ENCODE measurements at regions not wholly inside any gene's neighbourhood (a gene's known extent, or its start where the extent isn't known, plus 50 kb on each side); places are given as distances from the start of the nearest gene placed in this dataset.

DNA sequence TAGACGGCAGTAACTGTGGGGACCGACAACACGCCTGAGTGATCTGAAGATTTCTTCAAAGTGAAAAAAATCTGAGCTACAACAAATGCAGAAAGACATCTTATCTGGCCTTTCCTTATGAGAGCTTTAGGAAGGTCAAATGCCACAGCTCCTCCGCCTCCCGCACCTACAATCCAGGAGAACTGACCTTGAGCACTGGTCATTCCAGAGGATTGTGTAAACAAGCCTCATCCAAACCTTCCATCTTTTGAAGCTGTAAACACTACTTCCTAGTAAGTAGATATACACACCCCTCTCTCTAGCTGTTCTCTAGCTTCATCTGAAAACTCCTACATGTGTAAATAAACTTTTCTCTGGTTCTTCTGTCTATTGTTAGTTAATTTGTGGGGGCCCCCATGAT lies 76.9 kb downstream of the CD24 start:
- no peak for DNase-seq
- Mint-ChIP-seq H3K4me3 (no peak overlapping the region), H3K27ac (no peak overlapping the region), H3K4me1 (ENCODE audit: low read depth) (no peaks in the 10 kb centered on the region), H3K9me3 (ENCODE audit: insufficient read depth) (no peaks in the 10 kb centered on the region), H3K27me3 (ENCODE audit: low read depth) (peaks cover 12% of the 10 kb centered on the region), H3K36me3 (ENCODE audit: low read depth) (no peaks in the 10 kb centered on the region)
- no peak for ATAC-seq
- CTCF ChIA-PET = no interaction called here
- POLR2A ChIA-PET = no interaction called here

DNA sequence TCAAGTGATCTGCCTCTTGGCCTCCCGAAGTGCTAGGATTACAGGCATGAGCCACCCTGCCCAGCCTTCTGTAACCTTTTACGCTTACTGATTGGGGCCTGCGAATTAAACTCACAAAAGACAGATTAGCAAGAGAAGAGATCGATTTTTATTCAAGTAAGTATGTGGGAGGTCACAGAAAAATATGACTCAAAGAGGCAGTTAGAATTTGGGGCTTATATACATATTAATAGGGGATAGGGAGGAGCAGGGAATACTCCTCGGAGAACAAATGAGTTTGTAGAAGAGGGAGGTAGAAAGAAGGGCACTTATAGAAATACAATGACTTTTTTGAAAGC lies 78.9 kb downstream of the CD24 start:
- no peaks in the 10 kb centered on the region for H3K36me3 Mint-ChIP-seq (ENCODE audit: low read depth)
- POLR2A ChIA-PET = no interaction called here
- no peaks in the 10 kb centered on the region for H3K4me1 Mint-ChIP-seq (ENCODE audit: low read depth)
- H3K27ac Mint-ChIP-seq = no peak overlapping the region
- H3K9me3 Mint-ChIP-seq (ENCODE audit: insufficient read depth) = no peaks in the 10 kb centered on the region
- H3K27me3 Mint-ChIP-seq (ENCODE audit: low read depth) = peaks cover 12% of the 10 kb centered on the region
- CTCF ChIA-PET = no interaction called here
- H3K4me3 Mint-ChIP-seq = no peak overlapping the region
- no peak for DNase-seq
- ATAC-seq = no peak

- H3K4me3 Mint-ChIP-seq = no peak overlapping the region
- H3K27ac Mint-ChIP-seq = no peak overlapping the region
- no peaks in the 10 kb centered on the region for H3K9me3 Mint-ChIP-seq (ENCODE audit: insufficient read depth)
- H3K4me1 Mint-ChIP-seq (ENCODE audit: low read depth) = no peaks in the 10 kb centered on the region
- ChIA-PET POLR2A (no interaction called here), CTCF (no interaction called here)
- ATAC-seq = no peak
- peaks cover 12% of the 10 kb centered on the region for H3K27me3 Mint-ChIP-seq (ENCODE audit: low read depth)
- no peaks in the 10 kb centered on the region for H3K36me3 Mint-ChIP-seq (ENCODE audit: low read depth)
- no peak for DNase-seq
These were observed 79.4 kb downstream of the CD24 start for GRCh38 chr6:106894978-106895702.

DNA sequence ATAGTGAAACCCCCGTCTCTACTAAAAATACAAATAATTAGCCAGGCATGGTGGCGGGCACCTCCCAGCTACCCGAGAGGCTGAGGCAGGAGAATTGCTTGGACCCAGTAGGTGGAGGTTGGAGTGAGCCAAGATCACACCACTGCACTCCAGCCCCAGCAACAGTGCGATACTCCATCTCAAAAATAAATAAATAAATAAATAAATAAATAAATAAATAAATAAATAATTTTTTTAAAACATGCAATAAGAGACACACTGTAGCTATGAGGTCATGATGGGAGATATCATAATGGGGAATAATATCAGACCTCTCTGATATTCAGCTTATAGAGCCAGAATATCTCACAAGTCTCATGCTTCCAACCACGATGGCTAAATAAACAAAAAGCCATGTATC lies 82.3 kb downstream of the CD24 start:
- Mint-ChIP-seq H3K27me3 (ENCODE audit: low read depth) (peaks cover 21% of the 10 kb centered on the region), H3K9me3 (ENCODE audit: insufficient read depth) (no peaks in the 10 kb centered on the region), H3K27ac (no peak overlapping the region), H3K4me1 (ENCODE audit: low read depth) (no peaks in the 10 kb centered on the region), H3K36me3 (ENCODE audit: low read depth) (no peaks in the 10 kb centered on the region), H3K4me3 (no peak overlapping the region)
- ChIA-PET POLR2A (no interaction called here), CTCF (no interaction called here)
- ATAC-seq (no peak), DNase-seq (no peak)

GRCh38 chr6:106890447-106890846 lies 84.1 kb downstream of the CD24 start:
- ChIA-PET CTCF (no interaction called here), POLR2A (no interaction called here)
- no peak for ATAC-seq
- Mint-ChIP-seq H3K27me3 (ENCODE audit: low read depth) (peaks cover 22% of the 10 kb centered on the region), H3K27ac (no peak overlapping the region), H3K4me1 (ENCODE audit: low read depth) (no peaks in the 10 kb centered on the region), H3K4me3 (no peak overlapping the region), H3K36me3 (ENCODE audit: low read depth) (no peaks in the 10 kb centered on the region), H3K9me3 (ENCODE audit: insufficient read depth) (no peaks in the 10 kb centered on the region)
- no peak for DNase-seq

DNA sequence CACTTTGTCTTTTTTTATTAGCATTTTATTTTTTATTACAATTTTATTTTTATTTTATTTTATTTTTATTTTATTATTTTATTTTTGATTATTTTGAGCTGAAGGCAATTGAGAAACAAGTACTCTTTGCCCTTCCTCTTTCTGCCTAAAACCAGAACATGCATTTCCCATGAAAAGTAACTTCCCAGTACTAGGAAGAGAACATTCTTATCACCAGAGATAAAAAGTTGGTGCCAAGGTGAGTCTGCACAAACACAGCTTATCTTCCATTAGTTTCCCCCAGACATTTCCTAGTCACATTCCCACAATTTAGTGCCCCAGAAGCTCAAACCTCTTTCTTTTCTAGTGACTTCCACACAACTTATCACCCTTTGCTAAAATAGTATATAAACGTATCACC lies 84.8 kb downstream of the CD24 start:
- Mint-ChIP-seq H3K4me3 (no peak overlapping the region), H3K27me3 (ENCODE audit: low read depth) (peaks cover 24% of the 10 kb centered on the region), H3K9me3 (ENCODE audit: insufficient read depth) (no peaks in the 10 kb centered on the region), H3K4me1 (ENCODE audit: low read depth) (no peaks in the 10 kb centered on the region), H3K27ac (no peak overlapping the region), H3K36me3 (ENCODE audit: low read depth) (no peaks in the 10 kb centered on the region)
- ChIA-PET CTCF (no interaction called here), POLR2A (no interaction called here)
- ATAC-seq (no peak), DNase-seq (no peak)

GRCh38 chr6:106886922-106887797 lies 87.4 kb downstream of the CD24 start:
- DNase-seq (no peak), ATAC-seq (no peak)
- Mint-ChIP-seq H3K27me3 (ENCODE audit: low read depth) (peaks cover 19% of the 10 kb centered on the region), H3K27ac (no peak overlapping the region), H3K4me3 (no peak overlapping the region), H3K36me3 (ENCODE audit: low read depth) (no peaks in the 10 kb centered on the region), H3K4me1 (ENCODE audit: low read depth) (no peaks in the 10 kb centered on the region), H3K9me3 (ENCODE audit: insufficient read depth) (no peaks in the 10 kb centered on the region)
- CTCF ChIA-PET = interaction anchor here (1.5 kb wide), 1 partner anchor 110 kb away, joined by 4 read pairs; no protein-coding TSS in a partner anchor
- POLR2A ChIA-PET = no interaction called here

- H3K4me3 Mint-ChIP-seq = no peak overlapping the region
- ChIA-PET CTCF (interaction anchor here (1.5 kb wide), 1 partner anchor 111 kb away, joined by 4 read pairs; no protein-coding TSS in a partner anchor), POLR2A (no interaction called here)
These were observed 88.3 kb downstream of the CD24 start for GRCh38 chr6:106886081-106886843.

DNA sequence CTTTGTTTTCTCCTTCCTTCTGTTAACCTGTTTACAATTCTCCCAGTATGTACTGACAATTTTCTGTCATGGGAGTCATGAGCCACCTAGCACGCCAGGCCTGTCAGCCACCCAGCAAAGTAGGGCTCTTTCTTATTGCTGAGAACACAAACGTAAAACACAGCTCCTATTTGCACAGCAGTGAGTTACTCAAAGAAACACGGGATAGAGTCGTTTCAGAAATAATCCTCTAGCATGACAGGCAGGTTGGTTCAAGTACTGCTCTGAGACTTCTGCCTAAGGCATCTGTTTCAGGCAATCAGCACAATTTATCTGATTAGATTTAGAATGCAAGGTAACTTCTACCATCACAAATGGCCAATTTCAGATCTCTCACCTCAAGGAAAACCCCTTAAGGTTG lies 88.8 kb downstream of the CD24 start:
- Mint-ChIP-seq H3K4me3 (no peak overlapping the region), H3K36me3 (ENCODE audit: low read depth) (no peaks in the 10 kb centered on the region), H3K27me3 (ENCODE audit: low read depth) (peaks cover 25% of the 10 kb centered on the region)

More at GRCh38 chr6:106886081-106886843, 88.3 kb downstream of the CD24 start:
- no peak overlapping the region for H3K27ac Mint-ChIP-seq
- H3K9me3 Mint-ChIP-seq (ENCODE audit: insufficient read depth) = no peaks in the 10 kb centered on the region
- no peaks in the 10 kb centered on the region for H3K36me3 Mint-ChIP-seq (ENCODE audit: low read depth)
- H3K4me1 Mint-ChIP-seq (ENCODE audit: low read depth) = no peaks in the 10 kb centered on the region
- DNase-seq = no peak
- H3K27me3 Mint-ChIP-seq (ENCODE audit: low read depth) = peaks cover 22% of the 10 kb centered on the region
- ATAC-seq = no peak

DNA sequence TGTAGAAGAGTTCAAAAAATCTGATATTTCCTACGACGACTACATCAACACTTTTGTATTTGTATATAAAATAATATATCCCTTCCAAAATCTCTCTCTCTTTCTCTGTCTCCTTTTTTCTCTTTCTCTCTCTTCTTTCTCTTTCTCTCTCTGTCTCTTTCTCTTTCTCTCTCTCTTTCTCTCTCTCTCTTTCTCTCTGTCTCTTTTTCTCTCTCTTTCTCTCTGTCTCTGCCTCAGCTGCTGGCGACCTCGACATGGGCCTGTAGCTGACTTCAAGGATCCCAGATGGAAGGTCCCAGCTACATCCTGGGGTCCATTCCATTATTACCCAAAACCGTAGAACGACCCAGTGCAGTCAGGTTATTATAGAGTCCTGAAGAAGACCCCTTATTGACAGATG lies 90.0 kb downstream of the CD24 start:
- Mint-ChIP-seq H3K9me3 (ENCODE audit: insufficient read depth) (no peaks in the 10 kb centered on the region), H3K27me3 (ENCODE audit: low read depth) (peaks cover 26% of the 10 kb centered on the region), H3K36me3 (ENCODE audit: low read depth) (no peaks in the 10 kb centered on the region), H3K4me1 (ENCODE audit: low read depth) (no peaks in the 10 kb centered on the region), H3K4me3 (no peak overlapping the region), H3K27ac (no peak overlapping the region)
- DNase-seq (no peak), ATAC-seq (no peak)
- CTCF ChIA-PET = interaction anchor here (1.1 kb wide), 1 partner anchor 113 kb away, joined by 4 read pairs; no protein-coding TSS in a partner anchor
- POLR2A ChIA-PET = no interaction called here

More for the DNA sequence above, 88.8 kb downstream of the CD24 start:
- H3K27ac Mint-ChIP-seq = no peak overlapping the region
- ChIA-PET POLR2A (no interaction called here), CTCF (interaction anchor here (1.1 kb wide), 1 partner anchor 112 kb away, joined by 4 read pairs; no protein-coding TSS in a partner anchor)
- ATAC-seq = no peak
- H3K9me3 Mint-ChIP-seq (ENCODE audit: insufficient read depth) = no peaks in the 10 kb centered on the region
- no peak for DNase-seq
- H3K4me1 Mint-ChIP-seq (ENCODE audit: low read depth) = no peaks in the 10 kb centered on the region

- peaks cover 27% of the 10 kb centered on the region for H3K27me3 Mint-ChIP-seq (ENCODE audit: low read depth)
- ChIA-PET POLR2A (no interaction called here), CTCF (no interaction called here)
- H3K9me3 Mint-ChIP-seq (ENCODE audit: insufficient read depth) = no peaks in the 10 kb centered on the region
- ATAC-seq (no peak), DNase-seq (no peak)
- no peak overlapping the region for H3K27ac Mint-ChIP-seq
- H3K4me1 Mint-ChIP-seq (ENCODE audit: low read depth) = no peaks in the 10 kb centered on the region
- no peaks in the 10 kb centered on the region for H3K36me3 Mint-ChIP-seq (ENCODE audit: low read depth)
- H3K4me3 Mint-ChIP-seq = no peak overlapping the region
These were observed 90.7 kb downstream of the CD24 start for GRCh38 chr6:106883808-106884262.
